ENCODE measurements at regions not wholly inside any gene's neighbourhood (a gene's known extent, or its start where the extent isn't known, plus 50 kb on each side); places are given as distances from the start of the nearest gene placed in this dataset.
"Not testable (repeated sequence)": the region's sequence is repeated elsewhere in the genome, so short reads cannot be mapped to it uniquely, and the experiment has no call there.

DNA sequence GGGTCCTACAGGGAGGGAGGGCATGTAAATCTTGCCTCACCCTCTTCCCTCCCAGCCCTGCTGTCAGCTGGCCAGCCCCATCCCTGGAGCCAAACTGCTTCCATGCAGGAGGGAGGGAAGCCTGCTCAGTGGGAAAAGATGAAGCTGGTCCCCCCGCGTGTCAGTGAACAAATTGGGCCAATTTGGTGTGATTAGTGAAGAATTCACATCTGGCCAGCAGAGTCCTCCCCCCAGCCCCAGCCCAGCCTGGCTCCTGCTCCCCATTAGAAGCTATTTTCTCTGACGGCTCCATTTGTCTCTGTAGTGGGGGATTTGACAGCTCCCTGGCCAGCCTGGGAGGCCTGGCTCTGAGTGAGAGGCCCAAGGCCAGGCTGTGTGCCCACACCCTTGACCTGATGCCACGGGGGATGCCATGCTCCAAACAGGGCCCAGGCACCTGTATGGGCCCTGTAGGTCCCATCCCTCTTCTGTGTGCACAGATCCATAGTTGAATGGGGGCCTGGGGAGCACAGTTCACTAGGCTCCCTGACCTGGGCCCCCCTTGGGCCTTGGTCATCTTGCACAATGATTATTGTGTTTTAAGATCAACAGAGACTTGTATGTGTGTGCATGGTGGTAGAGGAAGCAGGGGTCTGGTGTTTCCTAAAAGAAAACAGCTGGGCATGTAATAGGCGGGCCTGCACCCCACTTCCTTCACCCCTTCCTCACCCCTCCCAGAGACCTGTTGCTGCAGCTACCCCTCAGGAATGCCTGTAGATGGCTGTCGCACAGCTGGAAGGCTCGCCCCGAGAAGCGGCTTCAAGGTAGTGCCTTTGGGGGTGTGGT, 50.7 kb upstream of the TAC4 start:
- no peak for ATAC-seq

DNA sequence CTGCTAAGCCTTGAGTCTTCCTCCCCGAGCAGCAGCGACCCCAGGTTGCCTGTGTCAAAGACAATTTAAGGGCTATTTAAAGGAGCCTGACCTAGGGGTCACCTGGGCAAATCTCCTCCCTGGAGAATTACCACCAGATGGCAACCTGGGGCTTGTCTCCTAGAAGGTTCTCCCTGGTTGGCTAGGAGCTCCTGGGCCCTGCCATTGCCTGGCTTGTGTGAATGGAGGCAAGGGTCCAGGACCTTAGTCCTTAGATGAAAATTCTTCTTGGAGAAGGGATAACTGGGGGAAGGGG, 51.3 kb upstream of the TAC4 start:
- no peak for ATAC-seq

DNA sequence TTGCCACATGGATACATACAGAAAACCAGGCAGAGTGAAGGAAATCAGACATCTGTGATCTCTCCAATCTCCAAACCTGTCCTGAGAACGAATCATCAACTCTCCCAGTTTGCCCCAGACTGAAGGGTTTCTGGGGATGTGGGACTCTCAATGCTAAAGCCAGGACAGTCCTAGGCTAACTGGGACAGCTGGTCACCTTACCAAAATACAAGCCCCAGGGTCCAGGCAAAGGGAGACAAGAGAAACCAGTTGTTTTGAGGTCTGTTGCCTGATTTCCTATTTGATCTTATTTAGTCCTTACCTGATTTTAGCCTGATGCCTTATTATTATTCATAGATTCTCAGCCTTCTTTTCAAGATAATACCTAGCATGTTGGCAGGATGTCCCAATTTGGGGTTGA, 51.7 kb upstream of the TAC4 start:
- ATAC-seq, result no peak

DNA sequence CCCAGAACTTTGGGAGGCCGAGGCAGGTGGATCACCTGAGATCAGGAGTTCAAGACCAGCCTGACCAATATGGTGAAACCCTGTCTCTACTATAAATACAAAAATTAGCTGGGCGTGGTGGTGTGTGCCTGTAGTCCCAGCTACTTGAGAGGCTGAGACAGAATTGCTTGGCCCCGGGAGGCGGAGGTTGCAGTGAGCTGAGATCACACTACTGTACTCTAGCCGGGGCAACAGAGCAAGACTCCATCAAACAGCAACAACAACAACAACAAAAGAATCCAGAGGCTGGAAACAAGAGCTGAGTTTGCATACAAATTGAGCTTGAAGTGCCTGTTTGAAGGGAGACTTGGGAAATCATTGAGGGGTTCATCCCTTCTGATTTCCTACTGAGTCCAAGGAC, 52.9 kb upstream of the TAC4 start:
- not testable (repeated sequence) for ATAC-seq

DNA sequence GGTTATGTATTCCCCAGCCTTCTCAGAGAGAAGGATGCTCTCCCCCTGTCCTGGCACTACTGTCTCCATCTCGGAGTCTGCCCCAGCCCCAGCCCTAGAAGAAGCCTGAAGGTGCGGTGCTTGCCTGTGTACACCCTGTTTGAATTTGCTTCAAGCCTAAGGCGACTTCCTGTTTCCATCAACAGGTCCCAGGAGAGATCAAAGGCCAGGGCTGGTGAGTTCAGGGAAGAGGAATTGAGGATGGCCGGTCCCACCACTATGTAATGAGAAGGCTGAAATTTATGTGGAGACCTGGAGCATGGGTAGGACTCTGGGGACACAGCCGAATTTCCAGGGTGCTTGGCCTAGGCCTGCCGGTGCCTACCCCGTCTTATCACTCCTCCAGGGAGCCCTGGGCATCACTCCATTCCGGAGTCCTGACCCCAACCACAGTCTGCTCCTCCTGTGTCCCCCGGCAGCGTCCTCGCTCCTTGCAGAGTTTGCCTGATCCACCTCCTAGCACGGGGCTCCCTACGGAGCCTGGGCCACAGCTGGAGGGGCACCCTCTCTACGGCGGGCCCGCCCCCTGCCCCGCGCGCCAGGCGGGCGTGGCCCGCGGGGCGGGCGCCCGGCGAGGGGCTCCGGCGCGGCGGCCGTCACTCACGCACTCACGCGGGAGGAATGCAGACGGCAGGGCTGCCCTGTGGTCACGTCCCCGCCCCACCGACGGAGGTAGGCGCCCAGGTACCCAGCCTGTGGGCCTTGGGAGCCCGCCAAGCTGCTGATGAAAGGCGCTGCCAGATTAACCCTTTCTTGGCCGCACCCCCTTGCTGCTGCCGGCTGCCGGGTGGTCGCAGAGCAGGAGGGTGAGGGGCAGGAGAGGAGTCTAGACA, 53.8 kb upstream of the TAC4 start:
- peak; percentile 59 for ATAC-seq

GRCh38 chr17:49903523-49903922, 55.7 kb upstream of the TAC4 start:
- ATAC-seq, result no peak

DNA sequence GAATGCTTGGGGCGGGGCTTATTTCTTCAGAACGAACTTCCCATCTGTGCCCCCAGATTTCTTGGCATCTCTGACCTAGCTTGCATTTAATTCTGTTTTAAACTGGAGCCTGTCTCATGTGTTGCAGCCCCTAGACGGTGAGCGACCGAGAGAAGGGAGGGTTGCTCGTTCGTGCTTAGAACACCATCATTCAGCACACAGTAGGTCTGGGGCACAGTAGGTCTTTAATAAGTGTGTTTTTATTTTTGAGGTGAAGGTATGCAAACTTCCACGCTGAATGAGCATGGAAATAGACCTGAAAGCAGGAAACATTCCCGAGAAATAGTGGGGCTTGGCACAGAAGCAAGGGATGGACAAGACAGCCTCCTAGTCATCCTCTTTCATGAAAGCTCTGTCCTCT, 57.0 kb upstream of the TAC4 start:
- ATAC-seq, result no peak

DNA sequence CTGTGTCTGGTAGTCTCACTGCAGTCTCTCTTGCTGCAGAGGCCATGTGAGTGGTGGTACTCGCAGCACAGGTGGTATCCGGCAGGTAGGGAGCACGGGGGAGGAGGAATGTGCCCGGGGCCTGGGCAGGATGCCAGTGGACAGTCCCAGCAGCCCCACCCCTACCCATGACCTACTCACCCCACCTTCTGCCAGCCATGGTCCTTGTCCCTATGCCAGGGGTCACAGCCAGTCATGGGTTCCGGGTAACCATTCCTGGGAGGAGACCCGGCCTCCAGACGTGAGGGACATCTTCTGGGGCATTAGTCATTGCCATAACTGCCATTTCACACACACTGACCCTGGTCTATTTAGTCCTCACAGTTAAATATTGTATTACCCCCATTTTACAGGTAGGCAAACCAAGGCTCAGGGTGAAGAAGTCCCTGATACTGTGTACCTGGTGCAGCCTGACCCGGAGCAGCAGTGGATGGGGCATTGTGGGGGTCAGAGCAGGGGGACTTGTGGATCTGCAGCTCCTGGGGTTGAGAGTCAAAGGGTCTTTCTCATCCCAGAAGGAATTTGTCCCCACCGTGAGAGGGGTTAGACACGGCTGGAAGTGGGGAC, 58.8 kb upstream of the TAC4 start:
- no peak for ATAC-seq

DNA sequence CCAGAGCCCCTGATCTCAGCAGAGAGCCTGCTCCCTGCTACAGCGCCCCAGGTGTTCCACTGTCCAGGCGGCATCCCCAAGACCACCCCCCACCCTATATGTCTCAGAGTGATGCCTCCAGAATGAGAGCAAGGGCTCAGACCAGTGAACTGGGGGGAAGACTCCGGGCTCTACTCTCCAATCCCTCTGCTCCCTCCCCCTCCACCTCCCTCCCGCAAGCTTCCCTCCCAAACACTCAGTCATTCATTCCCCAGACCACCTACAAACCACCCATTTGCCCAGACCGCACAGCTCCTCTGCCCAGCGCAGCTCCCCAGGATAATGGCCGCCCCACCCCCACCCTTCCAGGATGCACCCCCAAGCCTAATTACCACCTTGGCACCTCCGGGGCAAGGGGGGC, 59.4 kb upstream of the TAC4 start:
- no peak for ATAC-seq

- ATAC-seq, result no peak
Measured at GRCh38 chr17:49908782-49909714, 59.9 kb upstream of the DLX4 start.

DNA sequence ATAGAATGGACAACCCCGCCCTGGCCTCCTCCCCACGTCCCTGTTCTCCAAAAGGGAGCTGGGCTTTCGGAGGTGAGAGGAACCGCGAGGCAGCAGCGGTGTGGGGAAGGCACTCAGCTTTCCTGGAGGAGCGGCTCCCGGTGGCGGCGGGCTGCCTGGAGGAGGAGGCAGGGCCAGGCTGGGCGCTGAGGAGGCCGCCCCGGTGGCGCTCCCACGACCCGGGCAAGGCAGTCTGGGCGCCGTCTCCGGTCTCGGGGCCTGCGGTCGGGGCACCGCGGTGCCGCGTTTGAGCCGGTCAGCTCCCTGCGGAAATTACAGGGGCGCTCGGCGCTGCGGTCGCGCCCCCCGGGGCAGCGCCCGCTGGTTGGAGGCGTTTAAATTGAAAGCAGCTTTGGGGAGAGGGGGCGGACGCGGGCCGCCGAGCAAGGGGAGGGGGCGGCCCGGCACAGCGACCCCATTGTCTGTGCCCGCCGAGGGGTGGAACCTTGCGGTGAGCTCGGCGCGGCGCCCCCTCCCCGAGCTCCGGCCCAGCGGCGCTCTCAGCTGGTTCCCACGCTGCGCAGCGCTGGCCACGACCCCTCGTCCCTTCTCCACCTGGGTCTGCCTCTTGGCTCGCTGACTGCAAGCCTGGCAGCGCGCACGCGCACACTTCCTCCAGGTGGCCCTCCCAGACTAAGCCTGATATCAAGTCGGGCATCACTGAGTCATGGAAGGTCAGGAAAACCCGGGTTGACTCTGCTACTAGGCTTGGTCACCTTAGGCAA, 58.7 kb upstream of the DLX4 start:
- peak; percentile 56 for ATAC-seq

DNA sequence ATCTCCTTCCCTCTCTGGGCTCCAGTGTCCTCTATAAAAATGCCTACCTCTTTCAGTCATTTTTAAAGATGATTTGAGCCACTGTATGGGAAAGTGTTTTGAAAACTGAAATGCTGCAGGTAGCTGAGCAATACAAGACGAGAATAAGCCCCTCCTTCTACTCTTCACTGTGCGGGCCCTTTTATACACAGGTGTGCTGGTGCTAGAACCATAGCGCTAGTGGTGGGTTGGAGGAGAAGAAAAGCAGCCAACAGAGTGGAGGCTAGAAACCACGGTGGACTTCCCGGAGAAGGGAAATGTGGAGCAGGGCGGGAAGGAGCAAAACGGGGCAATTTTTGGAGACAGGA, 58.2 kb upstream of the DLX4 start:
- no peak for ATAC-seq

- no peak for ATAC-seq
Measured at GRCh38 chr17:49911719-49912118, 57.3 kb upstream of the DLX4 start.

DNA sequence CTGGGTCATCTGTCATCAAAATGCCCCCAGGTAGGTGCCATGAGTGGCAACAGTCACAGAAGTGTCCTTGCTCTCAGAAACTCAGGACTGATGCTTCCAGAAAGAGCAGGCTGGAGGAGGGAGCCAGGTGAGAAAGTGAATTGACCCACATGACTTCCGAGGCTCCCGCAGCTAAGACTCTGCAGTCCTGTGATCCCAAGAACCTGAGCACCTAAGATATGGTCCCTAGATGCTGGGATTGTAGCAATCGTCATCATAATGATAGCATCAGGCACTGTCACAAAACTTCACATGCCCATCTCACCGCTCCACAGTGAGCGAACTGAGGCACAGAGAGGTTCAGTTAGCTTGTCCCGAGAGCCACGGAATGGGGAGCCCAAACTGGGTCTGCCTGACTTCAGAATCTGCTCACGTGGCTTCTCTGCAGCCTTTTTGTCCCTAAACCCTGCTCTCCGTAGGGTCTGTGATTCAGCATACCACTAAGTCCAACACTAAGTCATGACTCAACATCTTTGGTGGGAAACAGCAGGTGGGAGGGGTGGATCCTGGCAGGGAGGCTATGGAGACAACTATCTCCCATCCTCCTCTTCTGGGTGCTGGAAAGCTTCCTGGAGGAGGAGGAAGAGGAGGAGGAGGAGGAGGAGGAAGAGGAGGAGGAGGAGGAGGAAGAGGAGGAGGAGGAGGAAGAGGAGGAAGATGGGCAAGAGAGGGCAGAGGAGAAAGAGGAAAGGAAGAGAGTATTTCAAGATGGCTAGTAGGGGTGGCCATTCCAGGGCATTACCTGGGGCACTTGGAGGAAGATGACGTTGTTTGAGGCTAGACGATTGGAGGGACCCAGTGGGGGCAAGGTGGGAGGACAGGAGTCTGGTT, 55.5 kb upstream of the DLX4 start:
- no peak for ATAC-seq

- no peak for ATAC-seq
Measured at GRCh38 chr17:49914096-49914490, 54.9 kb upstream of the DLX4 start.

GRCh38 chr17:49914664-49915063, 54.3 kb upstream of the DLX4 start:
- ATAC-seq, result no peak

DNA sequence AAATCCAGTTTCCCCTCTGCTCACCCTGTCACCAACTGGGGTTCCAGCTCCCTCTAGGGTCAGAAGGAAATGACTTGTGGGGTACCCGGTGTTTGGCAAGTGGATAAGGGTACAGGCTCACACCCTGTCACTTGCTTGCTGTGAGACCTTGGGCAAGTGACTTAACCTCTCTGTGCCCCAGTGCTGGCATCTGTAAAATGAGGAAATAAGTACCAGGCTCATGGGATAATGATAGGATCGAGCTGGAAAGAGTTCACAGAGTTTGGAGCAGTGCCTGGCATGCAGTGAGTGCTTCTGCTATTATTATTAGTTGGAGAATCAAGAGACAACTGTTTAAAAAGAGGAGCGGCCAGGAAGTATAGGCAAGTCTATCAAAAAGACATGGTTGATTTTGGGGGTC, 53.7 kb upstream of the DLX4 start:
- ATAC-seq, result no peak

GRCh38 chr17:49915670-49916069, 53.3 kb upstream of the DLX4 start:
- no peak for ATAC-seq

DNA sequence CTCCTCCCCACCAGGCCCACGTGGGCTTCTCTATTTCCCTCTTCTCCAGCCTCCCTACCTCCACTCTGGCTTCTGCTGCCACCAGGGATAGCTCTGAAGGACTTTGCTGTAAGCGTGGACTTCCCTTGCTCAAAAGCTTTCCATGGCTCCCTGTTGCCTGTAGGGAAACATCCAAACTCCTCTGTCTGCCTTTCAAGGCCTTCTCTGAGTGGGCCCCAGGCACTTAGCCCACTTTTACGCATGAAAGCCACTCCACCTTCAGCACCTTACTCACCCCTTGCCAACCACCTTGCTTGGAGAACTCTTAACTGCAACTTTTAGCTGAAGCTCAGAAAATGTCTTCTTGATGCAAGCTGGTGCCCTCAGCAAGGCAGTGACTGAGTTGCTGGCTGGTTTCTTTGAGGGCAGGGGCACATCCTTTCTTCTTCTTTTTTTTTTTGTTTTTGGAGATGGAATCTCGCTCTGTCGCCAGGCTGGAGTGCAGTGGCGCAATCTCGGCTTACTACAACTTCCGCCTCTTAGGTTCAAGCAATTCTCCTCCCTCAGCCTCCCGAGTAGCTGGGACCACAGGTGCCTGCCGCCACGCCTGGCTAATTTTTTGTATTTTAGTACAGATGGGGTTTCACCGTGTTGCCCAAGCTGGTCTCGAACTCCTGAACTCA, 52.0 kb upstream of the DLX4 start:
- ATAC-seq, result no peak

- no peak for ATAC-seq
Measured at GRCh38 chr17:49918591-49918990, 50.4 kb upstream of the DLX4 start.
